ENCODE measurements at regions not wholly inside any gene's neighbourhood (a gene's known extent, or its start where the extent isn't known, plus 50 kb on each side); places are given as distances from the start of the nearest gene placed in this dataset.
"Not testable (repeated sequence)": the region's sequence is repeated elsewhere in the genome, so short reads cannot be mapped to it uniquely, and the experiment has no call there.

GRCh38 chr1:120271561-120272221 is 95.4 kb upstream of the SEC22B start:
- H3K27me3 ChIP-seq (replicated peaks; ENCODE audit: control insufficient read depth, insufficient read depth, low read length); H3K36me3 ChIP-seq (ENCODE audit: control insufficient read depth, insufficient read depth, low read length); DNase-seq (ENCODE audit: extremely low read depth, insufficient read length); H3K4me3 ChIP-seq (replicated peaks; ENCODE audit: low read depth, low read length): not testable (repeated sequence)

- not testable (repeated sequence) for DNase-seq (ENCODE audit: extremely low read depth, insufficient read length); H3K27me3 ChIP-seq (replicated peaks; ENCODE audit: control insufficient read depth, insufficient read depth, low read length); H3K36me3 ChIP-seq (ENCODE audit: control insufficient read depth, insufficient read depth, low read length); H3K4me3 ChIP-seq (replicated peaks; ENCODE audit: low read depth, low read length)
These were observed 91.7 kb upstream of the SEC22B start for GRCh38 chr1:120267894-120268551.

GRCh38 chr1:120264564-120264963 is 88.2 kb upstream of the SEC22B start:
- not testable (repeated sequence) for DNase-seq (ENCODE audit: extremely low read depth, insufficient read length); H3K27me3 ChIP-seq (replicated peaks; ENCODE audit: control insufficient read depth, insufficient read depth, low read length); H3K4me3 ChIP-seq (replicated peaks; ENCODE audit: low read depth, low read length); H3K36me3 ChIP-seq (ENCODE audit: control insufficient read depth, insufficient read depth, low read length)

GRCh38 chr1:120262791-120263751 is 86.8 kb upstream of the SEC22B start:
- H3K4me3 ChIP-seq (replicated peaks; ENCODE audit: low read depth, low read length); H3K27me3 ChIP-seq (replicated peaks; ENCODE audit: control insufficient read depth, insufficient read depth, low read length); H3K36me3 ChIP-seq (ENCODE audit: control insufficient read depth, insufficient read depth, low read length); DNase-seq (ENCODE audit: extremely low read depth, insufficient read length): not testable (repeated sequence)

GRCh38 chr1:120257778-120258105 is 81.4 kb upstream of the SEC22B start:
- H3K27me3 ChIP-seq (replicated peaks; ENCODE audit: control insufficient read depth, insufficient read depth, low read length); H3K36me3 ChIP-seq (ENCODE audit: control insufficient read depth, insufficient read depth, low read length); DNase-seq (ENCODE audit: extremely low read depth, insufficient read length); H3K4me3 ChIP-seq (replicated peaks; ENCODE audit: low read depth, low read length): not testable (repeated sequence)

- H3K27me3 ChIP-seq (replicated peaks; ENCODE audit: control insufficient read depth, insufficient read depth, low read length); DNase-seq (ENCODE audit: extremely low read depth, insufficient read length); H3K36me3 ChIP-seq (ENCODE audit: control insufficient read depth, insufficient read depth, low read length); H3K4me3 ChIP-seq (replicated peaks; ENCODE audit: low read depth, low read length): not testable (repeated sequence)
These were observed 80.9 kb upstream of the SEC22B start for GRCh38 chr1:120257064-120257777.

- not testable (repeated sequence) for H3K27me3 ChIP-seq (replicated peaks; ENCODE audit: control insufficient read depth, insufficient read depth, low read length); H3K36me3 ChIP-seq (ENCODE audit: control insufficient read depth, insufficient read depth, low read length); DNase-seq (ENCODE audit: extremely low read depth, insufficient read length); H3K4me3 ChIP-seq (replicated peaks; ENCODE audit: low read depth, low read length)
These were observed 74.4 kb upstream of the SEC22B start for GRCh38 chr1:120250756-120251155.

- H3K27me3 ChIP-seq (replicated peaks; ENCODE audit: control insufficient read depth, insufficient read depth, low read length); DNase-seq (ENCODE audit: extremely low read depth, insufficient read length); H3K36me3 ChIP-seq (ENCODE audit: control insufficient read depth, insufficient read depth, low read length); H3K4me3 ChIP-seq (replicated peaks; ENCODE audit: low read depth, low read length): not testable (repeated sequence)
These were observed 72.6 kb upstream of the SEC22B start for GRCh38 chr1:120248726-120249427.

GRCh38 chr1:120248203-120248602 is 71.9 kb upstream of the SEC22B start:
- not testable (repeated sequence) for H3K27me3 ChIP-seq (replicated peaks; ENCODE audit: control insufficient read depth, insufficient read depth, low read length); DNase-seq (ENCODE audit: extremely low read depth, insufficient read length); H3K36me3 ChIP-seq (ENCODE audit: control insufficient read depth, insufficient read depth, low read length); H3K4me3 ChIP-seq (replicated peaks; ENCODE audit: low read depth, low read length)

GRCh38 chr1:120243867-120244266 is 67.5 kb upstream of the SEC22B start:
- H3K27me3 ChIP-seq (replicated peaks; ENCODE audit: control insufficient read depth, insufficient read depth, low read length); H3K36me3 ChIP-seq (ENCODE audit: control insufficient read depth, insufficient read depth, low read length); H3K4me3 ChIP-seq (replicated peaks; ENCODE audit: low read depth, low read length); DNase-seq (ENCODE audit: extremely low read depth, insufficient read length): not testable (repeated sequence)

GRCh38 chr1:120242582-120242981 is 66.3 kb upstream of the SEC22B start:
- H3K36me3 ChIP-seq (ENCODE audit: control insufficient read depth, insufficient read depth, low read length); H3K4me3 ChIP-seq (replicated peaks; ENCODE audit: low read depth, low read length); DNase-seq (ENCODE audit: extremely low read depth, insufficient read length); H3K27me3 ChIP-seq (replicated peaks; ENCODE audit: control insufficient read depth, insufficient read depth, low read length): not testable (repeated sequence)

GRCh38 chr1:120241868-120242267 is 65.5 kb upstream of the SEC22B start:
- H3K4me3 ChIP-seq (replicated peaks; ENCODE audit: low read depth, low read length); H3K36me3 ChIP-seq (ENCODE audit: control insufficient read depth, insufficient read depth, low read length); H3K27me3 ChIP-seq (replicated peaks; ENCODE audit: control insufficient read depth, insufficient read depth, low read length); DNase-seq (ENCODE audit: extremely low read depth, insufficient read length): not testable (repeated sequence)

GRCh38 chr1:120240181-120240580 is 63.9 kb upstream of the SEC22B start:
- H3K27me3 ChIP-seq (replicated peaks; ENCODE audit: control insufficient read depth, insufficient read depth, low read length); DNase-seq (ENCODE audit: extremely low read depth, insufficient read length); H3K4me3 ChIP-seq (replicated peaks; ENCODE audit: low read depth, low read length); H3K36me3 ChIP-seq (ENCODE audit: control insufficient read depth, insufficient read depth, low read length): not testable (repeated sequence)

Data from GM06990 (cell line).